HG03060 (cell line): ENCODE measurements at regions not wholly inside any gene's neighbourhood (a gene's known extent, or its start where the extent isn't known, plus 50 kb on each side); places are given as distances from the start of the nearest gene placed in this dataset.
"Not testable (repeated sequence)": the region's sequence is repeated elsewhere in the genome, so short reads cannot be mapped to it uniquely, and the experiment has no call there.

Source experiments
- ATAC-seq: cut with Tn5 transposase; IDR thresholded peaks from one replicate; pipeline ENCODE4 v1.9.1; 2021; ENCODE audit warnings: low read depth, moderate number of reproducible peaks; ENCODE audit not compliant: unreplicated experiment

DNA sequence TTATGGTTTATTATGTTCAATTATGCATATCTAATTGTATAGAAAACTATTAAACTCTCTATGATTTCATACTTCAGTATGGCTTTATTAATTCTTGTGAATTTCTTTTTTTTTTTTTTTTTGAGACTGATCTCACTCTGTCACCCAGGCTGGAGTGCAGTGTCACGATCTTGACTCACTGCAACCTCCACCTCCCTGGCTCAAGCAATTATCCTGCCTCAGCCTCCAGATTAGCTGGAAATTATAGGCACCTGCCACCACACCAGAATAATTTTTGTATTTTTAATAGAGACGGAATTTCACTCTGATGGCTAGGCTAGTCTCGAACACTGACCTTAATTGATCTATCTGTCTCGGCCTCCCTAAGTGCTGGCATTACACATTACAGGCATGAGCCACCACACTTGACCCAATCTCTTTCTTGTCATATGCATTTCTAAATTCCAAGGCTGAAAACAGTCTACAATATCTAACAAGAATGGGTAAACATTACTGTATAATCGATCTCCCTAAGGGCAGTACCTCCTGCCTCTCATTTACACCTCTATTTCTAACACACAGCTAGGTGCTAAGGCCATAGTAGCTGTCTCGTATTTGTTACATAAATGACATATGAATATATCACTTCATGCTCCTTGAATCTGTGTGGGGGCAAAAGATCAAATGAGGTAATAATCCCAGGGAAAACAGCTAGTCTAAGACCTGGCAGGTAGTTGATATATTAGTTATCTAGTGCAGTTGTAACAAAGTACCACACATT is 258.2 kb upstream of the CDH8 start:
- no peak for ATAC-seq

DNA sequence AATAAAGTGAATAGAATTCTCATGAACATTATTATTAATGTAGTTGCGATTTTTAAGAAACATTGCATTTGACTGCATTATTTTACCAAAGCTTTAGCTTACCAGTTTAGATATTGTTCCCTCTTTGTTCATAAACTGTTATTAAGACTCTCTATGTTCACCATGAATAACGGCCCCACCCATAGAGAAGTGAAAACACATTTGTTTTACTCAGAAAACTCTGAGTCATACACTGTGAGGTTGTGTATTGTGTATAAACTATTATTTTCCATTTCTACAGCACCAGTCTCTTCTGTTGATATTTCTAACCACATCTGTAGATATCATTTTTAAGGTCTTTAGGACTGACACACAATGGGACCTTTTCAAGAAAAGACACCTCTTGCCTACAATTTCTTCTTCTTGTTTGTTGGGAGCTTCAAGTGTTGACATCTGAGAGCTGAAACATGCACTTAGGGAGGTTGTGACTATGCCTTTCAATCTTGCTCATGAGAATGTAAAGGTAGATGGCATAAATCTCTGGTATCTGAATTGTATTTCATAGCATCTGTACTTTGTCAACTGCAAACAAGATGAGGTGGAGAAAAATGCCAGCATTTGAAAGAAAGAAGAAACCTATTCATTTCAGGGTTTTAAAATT is 252.9 kb upstream of the CDH8 start:
- no peak for ATAC-seq

DNA sequence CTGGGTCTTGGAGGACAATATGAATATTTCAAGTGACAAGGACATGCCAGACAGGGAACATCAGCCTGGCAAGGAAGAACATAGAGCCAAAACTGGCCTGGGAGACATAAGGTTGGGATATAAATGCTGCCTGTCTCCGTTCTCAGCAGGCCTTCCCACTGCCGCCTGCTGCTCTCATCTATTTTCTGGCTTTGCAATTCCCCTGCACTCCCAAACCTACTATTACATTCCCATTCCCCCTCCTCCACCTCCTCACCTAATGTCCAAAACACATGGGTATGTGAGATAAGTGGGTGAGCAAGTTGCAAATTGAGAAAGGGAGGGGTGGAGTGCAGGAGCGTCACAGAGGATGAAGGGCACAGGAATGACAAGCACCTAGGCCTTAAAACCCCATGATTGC is 244.3 kb upstream of the CDH8 start:
- no peak for ATAC-seq

DNA sequence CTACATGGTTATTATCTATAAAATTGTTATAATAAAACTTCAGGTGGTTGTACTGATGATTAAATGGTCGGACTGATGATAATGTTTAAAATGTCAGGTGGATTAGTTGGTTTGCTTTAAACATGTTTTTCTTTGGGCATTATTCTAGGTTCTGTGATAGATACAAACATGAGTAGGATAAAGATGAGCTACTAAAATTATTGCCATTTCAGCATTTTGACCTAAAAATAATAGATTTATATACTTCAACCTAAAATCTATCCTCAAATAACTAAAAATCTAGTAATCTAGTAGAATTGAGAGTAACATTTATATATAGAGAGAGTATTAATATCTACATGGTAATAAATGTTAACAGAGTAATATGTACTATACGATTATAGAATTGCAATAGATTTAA is 241.7 kb upstream of the CDH8 start:
- ATAC-seq, result no peak

DNA sequence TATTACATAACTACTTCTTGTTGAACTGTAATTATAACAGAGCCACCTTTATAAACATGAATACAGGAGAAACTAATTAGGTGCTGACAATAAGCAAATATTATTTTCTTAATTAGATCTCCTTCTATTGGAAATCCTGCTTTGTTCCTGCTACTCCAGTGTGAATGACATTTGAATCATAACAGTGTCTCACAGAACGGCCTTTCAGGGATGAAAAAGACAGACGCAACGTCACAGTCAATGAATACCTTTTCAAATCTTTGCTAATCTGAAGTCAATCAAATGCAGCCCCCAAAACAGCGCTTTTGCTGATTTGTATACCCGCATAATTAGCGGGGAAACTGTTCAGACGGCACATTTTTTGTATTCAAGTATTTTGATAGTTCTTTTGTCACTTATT is 240.4 kb upstream of the CDH8 start:
- no peak for ATAC-seq

DNA sequence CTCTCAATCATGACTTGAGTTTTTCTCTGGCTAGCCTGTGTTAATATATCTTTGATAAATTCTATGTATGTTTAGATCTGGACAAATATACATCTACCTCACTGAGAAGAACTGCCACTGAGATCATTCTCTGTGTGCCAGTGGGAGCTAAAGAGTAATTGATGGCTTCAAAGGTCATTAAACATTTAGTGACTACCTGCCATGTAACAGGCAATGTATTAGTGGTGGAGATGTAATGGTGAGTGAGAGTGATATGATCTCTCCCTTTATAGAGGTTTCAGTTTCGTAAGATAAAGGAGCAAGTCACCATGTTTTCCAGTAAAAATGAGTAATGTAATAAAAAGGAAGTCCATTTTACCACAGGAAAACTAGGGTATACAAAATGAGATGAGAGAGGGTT is 235.8 kb upstream of the CDH8 start:
- no peak for ATAC-seq

DNA sequence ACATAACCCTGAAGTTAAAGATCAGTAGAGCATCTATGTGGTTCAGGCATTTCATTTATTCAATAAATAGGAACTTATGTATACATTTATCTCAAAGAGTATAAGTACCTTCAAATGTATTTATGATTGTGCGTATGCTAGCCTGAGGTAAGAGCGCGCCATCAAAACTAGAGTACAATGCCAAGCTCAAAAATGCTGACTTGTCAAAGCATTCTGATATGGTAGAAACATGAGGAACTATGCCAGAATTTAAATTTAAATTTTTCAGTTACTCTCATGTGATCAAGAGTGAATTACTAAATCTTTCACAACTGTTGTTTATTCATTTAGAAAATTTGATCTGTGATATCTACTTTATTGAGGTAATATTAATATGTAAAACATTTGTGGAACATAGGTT is 225.5 kb upstream of the CDH8 start:
- no peak for ATAC-seq

DNA sequence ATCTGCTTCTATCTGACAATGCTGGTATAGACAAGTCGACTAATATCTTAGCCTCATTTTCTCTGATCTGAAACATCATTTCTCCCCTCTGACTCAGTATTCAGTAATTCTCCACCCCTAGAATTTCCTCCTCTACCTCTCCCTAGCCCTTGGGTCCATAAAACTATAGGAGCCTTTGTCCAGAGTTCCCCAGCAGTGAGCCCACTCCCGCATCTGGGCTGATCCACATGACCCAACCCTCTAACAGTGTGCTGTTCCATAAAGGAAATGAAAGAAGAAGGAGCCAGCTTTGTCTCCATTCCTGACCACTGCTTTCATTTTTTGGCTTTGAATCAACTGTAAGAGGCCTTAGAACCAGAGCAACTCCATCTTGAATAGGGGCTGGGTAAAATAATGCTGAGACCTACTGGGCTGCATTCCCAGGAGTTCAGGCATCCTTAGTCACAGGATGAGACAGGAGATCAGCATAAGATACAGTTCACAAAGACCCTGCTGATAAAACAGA is 222.7 kb upstream of the CDH8 start:
- not testable (repeated sequence) for ATAC-seq

DNA sequence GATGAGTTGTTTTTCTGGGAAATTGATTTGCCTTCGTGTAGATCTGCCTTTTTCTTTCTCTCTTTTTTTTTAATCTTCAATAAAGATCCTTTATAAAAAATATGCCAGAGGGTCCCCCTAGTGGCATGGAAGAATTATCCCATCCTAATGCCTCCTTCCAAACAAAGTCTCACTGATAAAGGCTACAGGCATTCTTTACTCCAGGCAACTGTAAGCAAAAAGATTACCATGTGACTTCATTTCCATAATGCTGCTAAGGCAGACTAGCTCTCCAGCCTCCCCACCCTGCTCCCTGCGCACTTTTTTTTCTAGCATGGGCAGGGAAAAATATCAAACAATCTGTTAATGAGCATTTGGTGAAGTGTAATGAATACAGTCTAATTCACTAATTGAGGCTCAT is 220.2 kb upstream of the CDH8 start:
- ATAC-seq, result no peak

DNA sequence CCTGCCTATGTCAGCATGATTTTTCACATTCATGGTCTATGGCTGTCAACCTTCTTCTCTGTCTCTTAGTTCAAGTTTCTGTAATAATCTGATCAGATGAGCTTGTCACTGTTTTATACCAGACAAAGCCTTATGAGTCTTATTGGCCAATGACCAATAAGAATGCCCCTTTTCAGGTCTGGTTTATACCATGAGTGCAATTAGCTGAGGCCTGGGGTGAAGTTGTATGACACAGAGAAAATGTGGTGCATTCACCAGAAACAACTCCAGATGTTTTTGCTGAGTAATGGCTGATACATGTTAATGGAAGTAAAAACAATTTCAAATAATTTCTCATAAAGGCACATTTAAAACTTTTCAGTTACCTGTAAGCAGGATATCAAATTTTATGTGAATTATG is 218.6 kb upstream of the CDH8 start:
- ATAC-seq, result no peak

DNA sequence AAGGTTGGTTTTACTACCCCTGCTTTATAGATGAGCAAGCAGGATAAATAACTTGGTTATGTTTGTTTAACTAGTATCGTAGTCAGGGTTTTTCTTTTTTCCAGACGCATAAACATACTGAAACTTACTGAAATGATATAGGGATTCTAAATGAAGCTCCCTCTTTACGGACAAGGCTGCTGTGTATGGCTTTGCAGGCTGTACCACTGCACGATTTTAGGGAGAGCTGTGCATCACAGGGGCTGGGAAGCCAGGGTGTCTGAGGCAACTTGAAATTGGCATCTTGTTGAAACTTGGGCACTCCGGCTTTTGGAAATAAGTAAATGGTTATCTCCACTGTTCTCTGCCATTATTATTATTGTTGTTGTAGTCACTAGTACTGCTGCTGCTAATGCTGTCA is 218.1 kb upstream of the CDH8 start:
- no peak for ATAC-seq

DNA sequence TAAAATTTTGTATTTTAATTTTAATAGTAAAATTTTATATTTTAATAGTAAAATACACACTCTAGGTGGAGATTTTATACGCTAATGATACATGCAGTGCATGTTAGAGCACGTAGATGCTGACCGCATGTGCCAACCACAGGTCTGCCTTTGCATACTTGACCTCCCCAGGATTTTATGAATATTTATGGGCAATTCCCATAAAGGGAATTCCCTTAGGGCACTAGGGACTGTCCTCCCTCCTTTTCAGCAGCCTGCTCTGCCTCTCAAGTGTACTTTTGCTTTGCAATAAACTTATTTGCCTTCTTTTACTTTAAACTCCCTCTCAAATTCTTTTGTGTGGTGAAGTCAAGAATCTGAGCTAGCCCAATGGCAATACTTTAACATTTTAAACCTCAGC is 217.7 kb upstream of the CDH8 start:
- no peak for ATAC-seq

DNA sequence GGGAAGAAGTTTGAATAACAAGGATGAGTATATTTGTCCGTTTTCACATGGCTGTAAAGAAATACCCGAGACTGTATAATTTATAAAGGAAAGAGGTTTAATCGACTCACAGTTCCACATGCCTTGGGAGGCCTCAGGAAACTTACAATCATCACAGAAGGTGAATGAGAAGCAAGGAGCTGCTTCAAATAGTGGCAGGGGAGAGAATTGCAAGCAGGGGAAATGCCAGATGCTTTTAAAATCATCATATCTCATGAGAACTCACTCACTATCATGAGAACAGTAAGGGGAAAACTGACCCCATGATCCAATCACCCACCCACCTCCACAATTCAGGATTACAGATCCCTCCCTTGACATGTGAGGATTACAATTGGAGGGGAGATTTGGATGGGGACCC is 212.8 kb upstream of the CDH8 start:
- no peak for ATAC-seq

DNA sequence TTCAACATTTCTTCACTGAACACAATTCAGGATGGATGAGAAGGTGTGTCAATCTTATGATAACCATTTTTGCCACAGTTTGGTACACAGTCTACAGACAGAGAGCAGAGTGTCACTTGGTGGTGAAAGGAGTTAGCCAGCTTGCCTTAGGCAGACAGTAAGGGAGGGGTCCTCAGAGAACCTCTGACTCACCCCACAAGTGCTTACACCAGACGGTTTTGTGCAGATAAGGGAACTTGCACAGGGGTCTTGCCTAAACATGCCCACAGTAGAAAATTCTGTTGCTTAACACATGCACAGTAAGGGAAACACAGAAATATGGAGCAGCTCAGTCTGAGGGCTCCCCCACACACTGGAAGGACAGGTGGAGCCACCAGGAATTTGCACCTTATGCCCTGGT is 204.5 kb upstream of the CDH8 start:
- no peak for ATAC-seq

DNA sequence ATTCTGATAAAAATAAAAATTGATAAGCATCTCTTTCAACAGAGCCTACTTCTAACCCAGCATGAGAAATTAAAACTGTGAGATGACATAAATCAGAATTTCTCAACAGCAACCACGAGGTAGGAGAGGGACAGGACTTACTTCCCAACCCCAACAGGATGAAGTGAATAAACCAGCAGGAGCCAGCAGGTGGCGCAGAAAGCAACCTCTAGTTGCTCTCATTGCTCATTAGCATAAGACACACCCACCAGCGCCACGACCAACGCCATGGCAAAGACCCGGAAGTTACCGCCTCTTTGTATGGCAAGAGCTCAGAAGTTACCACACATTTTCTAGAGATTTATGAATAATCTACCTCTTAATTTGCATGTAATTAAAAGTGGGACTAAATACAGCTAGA is 189.4 kb upstream of the CDH8 start:
- ATAC-seq, result peak; percentile 94

DNA sequence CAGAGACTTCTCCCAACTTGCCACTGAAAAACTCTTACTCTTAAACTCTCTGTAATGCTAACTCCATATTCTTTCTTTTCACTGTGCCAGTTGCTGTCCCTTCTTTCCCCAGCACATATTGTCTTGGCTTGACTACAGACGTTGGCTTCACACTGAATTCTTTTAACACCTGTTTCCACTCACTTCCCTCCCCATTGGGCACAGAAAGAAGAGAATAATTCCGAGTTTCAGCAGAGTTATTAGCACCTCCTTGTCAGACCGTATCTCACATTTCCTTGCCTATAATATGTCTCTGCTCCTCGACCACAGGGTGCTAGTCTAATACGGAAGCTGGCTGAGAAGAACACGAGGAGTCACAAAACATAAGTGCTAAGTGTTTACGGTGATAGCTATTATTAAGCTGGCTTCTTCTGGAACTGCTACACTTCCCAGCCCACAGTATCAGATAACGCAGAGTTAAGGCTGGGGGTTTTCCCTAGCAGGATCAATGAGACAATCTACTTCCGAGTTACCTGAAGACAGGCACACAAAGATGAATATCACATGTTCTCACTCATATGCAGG is 188.5 kb upstream of the CDH8 start:
- no peak for ATAC-seq

DNA sequence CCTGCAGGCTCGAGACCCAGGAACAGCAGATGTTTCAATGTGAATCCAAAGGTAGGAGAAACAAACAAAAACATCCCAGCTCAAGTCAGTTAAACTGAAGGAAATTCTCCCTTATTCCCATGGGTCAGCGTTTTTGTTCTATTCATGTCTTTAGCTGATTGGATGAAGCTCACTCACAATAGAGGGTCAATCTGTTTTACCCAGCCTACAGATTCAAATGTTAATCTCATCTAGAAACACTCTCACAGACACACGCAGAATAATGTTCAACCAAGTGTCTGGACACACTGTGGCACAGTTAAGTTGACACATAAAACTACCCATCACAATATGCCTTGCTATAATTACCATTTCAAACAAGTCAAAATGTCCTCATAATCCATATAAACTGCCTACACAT is 180.6 kb upstream of the CDH8 start:
- no peak for ATAC-seq

DNA sequence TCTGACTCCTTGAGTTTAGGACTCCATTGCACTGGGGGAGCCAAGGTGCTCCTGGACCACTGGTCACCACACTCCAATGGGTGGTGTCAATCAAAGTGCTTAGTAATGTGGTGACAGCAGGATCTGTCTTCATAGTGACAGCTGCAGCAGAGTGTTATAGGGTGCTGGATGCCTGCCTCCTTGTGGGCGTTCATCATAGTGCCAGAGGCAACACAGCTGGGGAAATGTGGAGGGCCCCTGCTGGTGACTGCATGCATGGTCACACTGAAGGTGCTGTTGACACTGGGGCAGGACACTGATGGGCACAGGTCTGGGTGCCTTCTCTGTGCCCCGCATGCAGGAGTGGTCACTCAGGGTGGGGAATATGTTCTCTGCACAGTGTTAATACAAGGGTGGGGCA is 177.5 kb upstream of the CDH8 start:
- no peak for ATAC-seq

DNA sequence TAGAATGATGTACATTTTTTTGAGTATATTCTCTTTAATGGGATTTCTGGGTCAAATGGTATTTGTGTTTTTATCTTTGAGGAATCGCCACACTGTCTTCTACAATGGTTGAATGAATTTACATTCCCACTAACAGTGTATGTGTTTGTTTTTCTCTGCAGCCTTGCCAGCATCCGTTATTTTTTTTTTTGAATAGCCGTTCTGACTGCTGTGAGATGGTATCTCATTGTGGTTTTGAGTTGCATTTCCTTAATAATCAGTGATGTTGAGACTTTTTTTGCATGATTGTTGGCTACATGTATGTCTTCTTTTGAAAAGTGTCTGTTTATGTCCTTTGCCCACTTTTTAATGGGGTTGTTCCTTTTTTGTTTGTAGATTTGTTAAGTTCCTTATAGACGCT is 172.7 kb upstream of the CDH8 start:
- ATAC-seq, result no peak

DNA sequence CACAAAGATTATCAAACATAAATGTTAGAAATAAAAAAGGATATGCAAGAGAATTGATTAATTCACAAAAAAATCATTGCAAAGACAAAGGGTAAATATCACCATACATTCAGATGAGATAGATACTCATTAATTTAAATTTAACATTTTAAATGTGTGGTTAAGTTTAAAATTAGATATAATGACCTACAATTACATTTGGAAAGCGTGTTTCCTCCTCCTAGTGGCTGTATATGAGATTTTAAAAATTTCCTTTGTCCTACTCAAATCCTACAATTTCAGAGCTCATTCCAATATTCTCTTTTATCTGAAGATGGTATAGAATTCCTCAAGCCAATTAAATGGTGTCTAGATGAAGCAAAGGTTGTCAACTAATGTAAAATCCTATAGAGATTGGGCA is 169.2 kb upstream of the CDH8 start:
- no peak for ATAC-seq

DNA sequence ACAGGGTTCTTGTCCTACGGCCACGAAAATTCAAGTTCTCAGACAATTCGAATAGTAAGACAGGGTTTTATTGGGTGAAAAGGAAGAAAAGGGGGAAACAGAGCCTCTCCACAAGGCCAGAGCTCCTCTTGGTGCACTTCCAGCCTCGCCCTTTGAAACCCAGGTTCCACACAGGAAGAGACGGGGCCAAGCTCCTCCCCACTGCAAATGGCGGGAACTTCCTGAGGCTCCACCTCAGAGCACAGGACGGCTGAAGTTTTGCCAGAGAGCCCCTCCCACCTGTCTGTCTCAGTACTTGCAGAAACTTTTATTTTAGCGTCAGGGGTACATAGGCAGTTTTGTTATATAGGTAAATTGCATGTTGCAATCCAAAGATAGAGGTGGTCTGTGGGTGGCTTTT is 165.7 kb upstream of the CDH8 start:
- no peak for ATAC-seq

DNA sequence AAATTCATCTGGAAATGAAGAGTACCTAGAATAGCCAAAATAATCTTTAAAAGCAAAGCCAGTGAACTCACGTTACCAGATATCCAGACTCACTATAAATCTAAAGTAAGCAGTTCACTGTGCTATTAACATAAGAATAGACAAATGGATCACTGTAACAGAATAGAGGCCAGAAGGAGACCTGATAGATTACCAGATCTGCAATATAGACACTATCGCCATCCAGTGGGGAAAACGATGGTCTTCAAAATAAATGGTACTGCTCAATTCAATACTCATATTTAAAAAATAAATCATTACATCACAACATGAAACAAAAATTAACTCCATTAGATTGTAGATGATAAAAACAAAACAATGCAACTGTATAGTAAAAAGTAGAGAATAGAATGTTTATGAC is 158.6 kb upstream of the CDH8 start:
- no peak for ATAC-seq
